Fibroblast of mammary gland (primary cell): ENCODE measurements at regions not wholly inside any gene's neighbourhood (a gene's known extent, or its start where the extent isn't known, plus 50 kb on each side); places are given as distances from the start of the nearest gene placed in this dataset.

ENCODE experiments used
- DNase-seq: peaks from one replicate; pipeline ENCODE4 v3.0.0-alpha.2; 2010; ENCODE audit warnings: low read depth
- H3K4me3 ChIP-seq: 2 replicates; pipeline ENCODE4 v1.5.1; 2011; ENCODE audit warnings: low read depth, mild to moderate bottlenecking, low read length, moderate library complexity; ENCODE audit not compliant: control insufficient read depth
- CTCF ChIP-seq: conservative IDR thresholded peaks from 2 replicates; pipeline ENCODE4 v1.5.1; 2011; ENCODE audit warnings: low read depth, low read length, inconsistent platforms; ENCODE audit not compliant: control insufficient read depth, insufficient read depth

- no peak for TF ChIP-seq CTCF
These were observed 833.3 kb upstream of the LRRN3 start for GRCh38 chr7:110257673-110258072.

GRCh38 chr7:110262251-110262650 lies 828.7 kb upstream of the LRRN3 start:
- no peak for TF ChIP-seq CTCF
- H3K4me3 ChIP-seq = no peak overlapping the region
- DNase-seq = no peak

More at GRCh38 chr7:110257673-110258072, 833.3 kb upstream of the LRRN3 start:
- H3K4me3 ChIP-seq = no peak overlapping the region
- DNase-seq = no peak

DNA sequence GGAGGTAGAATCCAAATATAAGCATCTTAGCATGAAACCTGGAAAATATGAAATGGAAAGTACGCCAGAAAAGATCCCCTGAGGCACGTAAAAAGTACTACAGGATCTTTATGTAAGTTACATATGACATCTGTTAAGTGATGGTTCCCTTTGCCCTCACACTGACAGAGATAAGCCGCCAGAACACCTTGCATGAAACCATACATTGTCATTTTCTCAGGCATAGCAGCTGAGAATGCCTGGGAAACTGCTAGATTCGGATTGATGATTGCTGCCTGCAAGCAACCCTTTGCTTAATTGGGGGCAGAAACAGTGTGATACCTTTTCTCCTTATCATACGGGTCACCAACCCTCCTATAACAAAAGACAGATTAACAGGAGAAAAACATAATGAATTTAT lies 826.6 kb upstream of the LRRN3 start:
- no peak overlapping the region for H3K4me3 ChIP-seq
- TF ChIP-seq CTCF = no peak
- no peak for DNase-seq

- no peak for DNase-seq
- no peak for TF ChIP-seq CTCF
- no peak overlapping the region for H3K4me3 ChIP-seq
These were observed 809.6 kb upstream of the LRRN3 start for GRCh38 chr7:110281362-110281761.

GRCh38 chr7:110283056-110283455 lies 807.9 kb upstream of the LRRN3 start:
- no peak for TF ChIP-seq CTCF
- H3K4me3 ChIP-seq = no peak overlapping the region
- no peak for DNase-seq

GRCh38 chr7:110291430-110291829 lies 799.5 kb upstream of the LRRN3 start:
- no peak for DNase-seq
- TF ChIP-seq CTCF = no peak
- H3K4me3 ChIP-seq = no peak overlapping the region

GRCh38 chr7:110296321-110296720 lies 794.6 kb upstream of the LRRN3 start:
- TF ChIP-seq CTCF = no peak
- H3K4me3 ChIP-seq = no peak overlapping the region
- no peak for DNase-seq
